HG02943 (cell line): ENCODE measurements at regions not wholly inside any gene's neighbourhood (a gene's known extent, or its start where the extent isn't known, plus 50 kb on each side); places are given as distances from the start of the nearest gene placed in this dataset.

ENCODE experiments used
- ATAC-seq: cut with Tn5 transposase; IDR thresholded peaks from one replicate; pipeline ENCODE4 v1.9.1; 2021; ENCODE audit warnings: mild to moderate bottlenecking, low read depth, moderate library complexity; ENCODE audit not compliant: unreplicated experiment

DNA sequence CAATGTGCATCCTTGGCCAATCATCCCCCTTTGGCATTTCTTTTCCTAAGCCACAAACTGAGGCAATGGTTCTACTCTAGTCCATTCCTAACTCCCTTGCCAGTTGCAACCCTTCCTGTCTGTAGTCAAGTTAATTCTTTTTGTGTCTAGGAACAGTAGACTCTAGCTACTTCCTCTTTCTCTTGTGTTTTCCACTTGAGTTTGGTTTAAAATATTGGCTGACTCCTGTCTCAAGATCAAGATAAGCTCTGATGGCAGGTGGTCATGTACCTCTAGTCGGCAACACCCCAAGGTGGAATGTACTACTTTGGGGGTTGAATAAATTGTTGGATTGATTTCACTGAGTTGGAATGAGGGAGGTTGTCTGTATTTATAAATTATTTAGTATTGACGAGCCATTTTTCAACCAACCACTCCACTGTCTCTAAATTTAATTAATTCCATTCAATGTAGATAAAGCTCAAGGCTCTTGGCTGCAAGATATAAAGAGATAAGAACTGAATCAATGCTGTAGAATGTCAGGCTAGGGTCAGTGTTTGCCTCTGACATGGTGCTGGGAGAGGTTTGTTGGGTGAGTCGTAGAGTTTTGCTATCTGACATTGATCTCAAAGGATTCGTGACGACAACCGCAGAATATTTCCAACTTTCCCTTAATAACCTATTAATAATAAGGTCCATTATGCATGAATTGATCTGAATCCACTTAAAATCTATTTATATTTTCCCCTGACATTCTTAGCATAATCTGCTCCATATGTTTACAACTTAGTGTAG, 188.7 kb upstream of the APCDD1 start:
- no peak for ATAC-seq

DNA sequence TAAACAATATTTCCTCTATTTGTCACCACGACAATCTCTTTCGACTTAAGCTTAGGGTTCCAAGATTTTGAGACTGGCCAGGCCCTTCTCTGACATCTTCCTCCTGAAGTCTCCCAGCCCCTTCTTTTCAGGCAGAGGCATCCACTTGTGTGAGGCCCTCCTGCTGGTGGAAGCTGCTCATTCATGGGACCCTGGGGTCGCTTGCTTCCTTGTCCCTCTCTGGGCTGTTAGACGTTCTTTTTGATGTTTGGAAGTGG, 188.2 kb upstream of the APCDD1 start:
- no peak for ATAC-seq

DNA sequence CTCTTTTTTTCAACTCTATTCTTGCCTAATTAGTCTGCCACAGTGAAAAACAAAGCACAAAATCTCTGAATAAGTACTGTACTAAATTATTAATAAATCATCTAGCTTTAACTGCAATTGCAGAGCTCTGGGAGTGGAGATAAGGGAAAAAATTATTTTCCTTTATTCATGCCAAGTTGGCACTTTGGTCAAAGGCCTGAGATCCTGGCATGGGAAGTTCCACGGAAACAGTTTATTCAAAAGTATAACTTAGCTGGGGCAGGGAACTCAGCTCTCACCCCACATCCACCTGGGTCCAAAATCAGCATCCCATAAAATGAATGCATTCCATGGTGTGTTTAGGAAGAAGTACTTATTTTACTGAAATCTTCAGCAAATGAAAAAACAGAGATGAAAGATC, 185.2 kb upstream of the APCDD1 start:
- no peak for ATAC-seq

DNA sequence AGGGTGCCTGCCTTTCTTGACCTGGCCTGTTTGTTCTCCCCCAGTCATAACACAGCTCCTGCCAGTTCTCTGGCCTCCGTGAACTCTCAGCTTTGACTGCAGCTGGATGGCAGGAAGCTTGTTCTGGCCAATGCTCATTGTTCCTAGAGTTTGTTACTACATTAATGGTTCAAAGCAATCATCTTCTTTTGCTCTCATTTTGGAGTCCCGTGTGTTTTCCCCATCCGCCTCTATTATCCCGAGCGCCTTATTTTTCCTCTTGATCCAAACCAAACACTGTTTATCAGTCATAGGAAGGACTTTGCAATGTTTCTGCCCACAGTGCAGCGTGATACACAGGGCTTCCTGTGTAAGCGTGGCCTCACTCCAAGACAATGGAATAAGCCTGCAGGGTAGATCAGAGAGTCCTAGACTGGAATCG, 184.3 kb upstream of the APCDD1 start:
- ATAC-seq, result no peak

DNA sequence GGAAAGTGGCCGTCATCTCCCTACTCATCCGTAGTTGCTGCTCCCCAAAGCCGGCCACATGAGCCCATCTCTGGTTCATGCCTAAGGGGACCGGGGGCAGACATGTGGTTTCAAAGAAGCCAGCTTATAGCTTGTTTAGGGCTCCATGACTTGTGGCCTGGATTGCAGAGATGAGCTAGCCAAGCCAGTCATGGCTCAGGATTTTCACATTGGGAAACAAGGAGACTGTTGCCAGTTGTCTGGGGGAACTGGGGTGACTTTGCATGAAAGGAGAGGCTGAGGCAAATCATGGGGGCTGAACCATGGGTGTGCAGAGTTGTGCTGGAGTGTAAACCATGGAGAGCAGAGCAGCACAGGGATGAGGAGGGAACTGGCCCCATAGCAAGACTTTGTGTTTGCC, 183.0 kb upstream of the APCDD1 start:
- ATAC-seq, result no peak

DNA sequence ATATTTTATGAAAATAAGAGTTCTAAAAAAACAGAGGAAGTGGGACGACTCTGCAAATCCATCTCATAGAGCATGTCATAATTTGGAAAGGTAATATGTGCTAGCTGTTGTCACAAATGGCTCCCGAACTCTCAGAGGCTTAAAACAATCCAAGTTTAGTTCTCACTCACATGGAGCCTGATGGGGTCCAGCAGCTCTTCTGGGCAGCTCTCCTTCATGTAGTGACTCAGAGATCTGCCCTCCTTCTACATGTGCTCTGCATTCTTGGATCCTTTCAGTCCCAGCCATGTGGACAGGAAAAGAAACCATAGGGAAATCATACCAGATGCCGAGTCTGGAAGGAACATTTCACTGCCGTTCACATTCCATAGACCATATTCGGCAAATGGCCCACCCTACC, 180.1 kb upstream of the APCDD1 start:
- ATAC-seq, result no peak

DNA sequence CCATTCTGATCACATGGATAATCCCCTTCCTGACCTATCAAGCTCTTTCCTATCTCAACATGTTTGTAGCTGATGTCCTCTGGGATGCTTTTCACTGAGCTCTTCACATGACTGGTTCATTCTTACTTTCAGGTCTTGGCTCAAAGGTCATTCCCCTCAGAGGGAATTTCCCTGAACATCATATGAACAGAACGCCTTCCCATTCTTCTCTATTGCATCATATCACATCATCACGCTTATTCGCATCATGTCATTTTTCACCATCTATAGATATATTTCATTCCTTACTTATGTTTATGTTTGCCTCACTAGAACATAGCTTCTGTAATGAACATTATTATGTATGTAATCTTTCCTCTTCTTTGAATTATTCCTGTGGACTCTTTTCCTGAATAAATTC, 178.9 kb upstream of the APCDD1 start:
- no peak for ATAC-seq

DNA sequence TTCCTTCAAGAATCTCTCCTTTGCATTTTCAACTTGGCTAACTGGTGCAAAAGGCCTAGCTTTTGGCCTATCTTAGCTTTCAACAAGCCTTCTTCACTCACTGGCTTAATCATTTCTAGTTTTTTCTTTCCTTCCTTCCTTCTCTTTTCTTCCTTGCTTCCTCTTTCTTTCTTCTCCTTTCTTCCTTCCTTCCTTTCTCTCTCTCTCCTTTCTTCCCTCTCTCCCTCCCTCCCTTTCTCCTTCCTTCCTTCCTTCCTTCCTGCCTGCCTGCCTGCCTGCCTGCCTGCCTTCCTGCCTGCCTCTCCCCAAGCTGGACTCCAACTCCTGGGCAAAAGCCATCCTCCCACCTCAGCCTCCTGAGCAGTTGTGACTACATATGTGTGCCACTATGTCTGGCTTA, 176.2 kb upstream of the APCDD1 start:
- no peak for ATAC-seq

DNA sequence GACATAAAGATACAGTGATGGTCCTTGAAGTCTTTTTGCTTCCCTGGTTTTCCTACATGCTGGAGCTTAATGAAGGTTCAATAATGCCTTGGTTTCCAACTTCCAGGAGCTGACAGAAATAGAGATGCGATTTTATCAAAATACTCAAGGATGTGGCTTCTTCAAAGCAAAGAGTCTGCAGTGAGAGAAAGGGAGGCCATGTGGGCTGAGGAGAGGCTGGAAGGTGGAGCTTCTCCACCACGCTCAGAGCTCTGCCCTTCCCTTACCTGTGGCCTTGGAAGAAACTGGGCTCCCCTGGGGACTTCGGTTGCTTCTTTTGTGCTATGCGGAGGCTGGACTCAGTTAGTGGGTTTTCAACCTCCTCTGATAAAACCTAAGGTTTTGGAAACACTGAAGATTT, 175.0 kb upstream of the APCDD1 start:
- no peak for ATAC-seq

DNA sequence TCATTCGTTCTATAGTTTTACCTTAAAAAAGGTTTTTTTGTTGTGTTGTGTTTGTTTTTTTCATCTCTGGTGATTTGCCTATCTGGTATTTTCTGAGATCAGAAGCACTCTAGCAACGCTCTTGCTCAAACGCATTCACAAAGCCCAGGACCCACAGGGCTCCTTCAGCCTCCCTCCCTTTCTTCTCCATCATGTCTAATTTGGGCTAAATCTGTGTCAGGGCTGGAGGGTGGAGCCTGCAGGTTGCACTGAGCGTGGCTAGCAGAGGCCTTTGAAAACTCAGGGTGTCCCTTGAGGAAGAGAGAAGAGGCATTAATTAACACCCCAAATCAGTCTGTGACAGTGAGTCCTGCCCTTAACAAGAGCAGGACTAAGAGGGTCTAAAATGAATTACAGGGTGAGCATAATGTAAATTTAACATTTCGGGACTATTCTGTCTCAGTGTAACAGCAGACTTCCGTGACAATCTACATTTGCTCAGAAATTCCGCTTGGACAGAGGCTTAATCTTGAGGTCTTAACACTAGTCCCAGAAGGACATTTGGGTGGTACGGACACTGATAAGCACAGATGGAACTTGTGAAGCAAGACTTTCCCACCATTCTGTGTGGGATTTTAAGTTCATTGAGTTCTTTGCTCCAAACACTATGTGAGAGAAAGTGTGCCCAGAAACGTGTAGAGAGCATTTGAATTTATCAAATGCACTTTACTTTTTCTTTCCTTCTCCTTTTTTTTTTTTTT, 174.4 kb upstream of the APCDD1 start:
- no peak for ATAC-seq

DNA sequence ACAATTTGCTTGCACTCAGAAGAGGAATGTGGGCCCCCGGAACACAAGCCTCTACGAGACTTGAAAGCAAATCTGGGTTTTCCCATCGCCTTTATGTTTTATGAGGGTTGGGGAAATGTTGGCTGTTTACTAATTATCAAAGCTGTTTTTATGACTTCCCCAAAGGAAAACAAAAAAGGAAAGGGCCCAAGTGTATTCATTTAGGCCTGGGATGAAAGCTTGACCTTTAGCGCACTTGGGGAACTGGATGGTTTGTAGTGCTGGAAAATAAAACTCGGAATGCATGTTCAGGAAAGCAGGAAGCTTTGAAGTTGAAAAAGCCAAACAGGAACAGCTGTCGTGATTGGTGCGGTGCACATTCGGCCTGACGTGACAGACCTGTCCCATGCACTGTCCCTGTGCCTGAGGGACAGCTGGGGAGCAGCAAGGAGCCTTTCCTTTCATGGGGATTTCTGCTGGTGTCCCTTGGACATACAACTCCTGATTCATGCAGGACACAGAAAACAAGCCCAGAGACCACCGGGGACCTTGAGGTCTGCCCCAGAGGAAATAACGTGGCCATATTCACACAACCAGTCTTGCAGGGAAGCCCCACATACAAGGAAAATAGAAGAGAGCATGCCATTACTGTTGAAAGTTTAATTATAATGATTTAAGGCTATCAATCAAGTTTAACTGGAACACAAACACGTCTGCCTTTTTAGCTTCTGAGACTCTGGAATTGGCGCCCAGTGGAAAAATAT, 169.7 kb upstream of the APCDD1 start:
- ATAC-seq, result no peak

DNA sequence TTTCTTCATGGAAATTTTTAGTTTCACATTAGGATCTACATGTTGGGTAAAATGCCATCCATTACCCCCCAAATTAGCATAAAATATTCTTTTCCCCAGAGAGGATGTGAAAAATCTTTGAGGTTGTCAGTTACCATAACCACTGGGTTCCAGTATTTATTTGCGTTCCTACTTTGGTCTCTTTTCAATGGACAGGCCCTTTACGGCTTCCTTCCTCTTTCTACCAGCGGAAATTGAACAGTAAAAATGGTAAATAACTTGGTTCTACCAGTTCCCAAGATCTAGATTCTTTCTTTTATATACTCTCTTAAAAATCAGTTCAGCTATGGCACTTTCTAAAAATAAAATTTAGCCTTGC, 169.2 kb upstream of the APCDD1 start:
- ATAC-seq, result no peak

DNA sequence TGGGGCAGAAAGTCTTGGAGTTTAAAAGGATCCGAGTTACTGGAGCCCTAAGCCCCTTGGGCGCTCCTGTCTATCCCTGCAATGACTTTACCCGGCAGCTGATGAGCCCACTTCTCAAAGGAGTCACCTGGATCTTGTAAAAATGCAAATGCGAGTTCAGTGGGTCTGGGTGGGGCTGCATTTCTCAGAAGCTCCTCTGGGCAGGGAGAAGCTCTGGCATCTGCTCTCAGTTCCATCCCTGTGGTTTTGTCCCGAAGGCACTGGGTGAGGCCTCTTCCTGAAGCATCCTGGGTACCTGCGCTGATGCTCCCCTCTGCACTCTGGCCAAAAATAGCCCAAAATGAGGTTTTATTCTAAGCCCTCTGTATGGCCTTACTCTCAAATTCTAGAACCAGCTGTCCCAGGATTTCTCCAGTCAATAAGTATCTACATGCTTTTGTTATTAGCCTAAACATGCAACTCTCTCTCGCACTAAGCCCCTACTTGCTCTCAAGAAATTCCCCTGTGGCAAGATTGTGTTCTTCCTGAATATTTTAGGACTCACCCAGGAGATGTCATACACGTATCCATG, 167.8 kb upstream of the APCDD1 start:
- ATAC-seq, result no peak

DNA sequence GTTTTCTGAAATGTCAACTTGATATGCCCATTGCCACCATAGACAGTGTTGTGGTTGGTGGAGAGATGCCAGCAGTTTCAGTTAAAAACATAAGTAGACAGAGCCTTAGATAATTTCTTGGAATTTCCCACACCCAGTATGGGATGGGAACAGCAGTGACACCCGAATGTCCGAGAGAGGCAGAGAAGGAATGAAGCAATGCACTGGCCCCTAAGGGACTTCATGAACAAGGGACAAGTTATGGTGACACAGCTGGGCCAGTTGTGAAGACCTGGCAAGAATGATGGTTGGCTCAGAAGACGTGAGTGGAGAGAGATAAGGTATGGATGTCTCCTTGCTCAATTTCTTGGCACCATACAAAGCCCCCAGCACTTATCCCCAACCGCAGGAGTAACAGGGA, 165.2 kb upstream of the APCDD1 start:
- ATAC-seq, result no peak

DNA sequence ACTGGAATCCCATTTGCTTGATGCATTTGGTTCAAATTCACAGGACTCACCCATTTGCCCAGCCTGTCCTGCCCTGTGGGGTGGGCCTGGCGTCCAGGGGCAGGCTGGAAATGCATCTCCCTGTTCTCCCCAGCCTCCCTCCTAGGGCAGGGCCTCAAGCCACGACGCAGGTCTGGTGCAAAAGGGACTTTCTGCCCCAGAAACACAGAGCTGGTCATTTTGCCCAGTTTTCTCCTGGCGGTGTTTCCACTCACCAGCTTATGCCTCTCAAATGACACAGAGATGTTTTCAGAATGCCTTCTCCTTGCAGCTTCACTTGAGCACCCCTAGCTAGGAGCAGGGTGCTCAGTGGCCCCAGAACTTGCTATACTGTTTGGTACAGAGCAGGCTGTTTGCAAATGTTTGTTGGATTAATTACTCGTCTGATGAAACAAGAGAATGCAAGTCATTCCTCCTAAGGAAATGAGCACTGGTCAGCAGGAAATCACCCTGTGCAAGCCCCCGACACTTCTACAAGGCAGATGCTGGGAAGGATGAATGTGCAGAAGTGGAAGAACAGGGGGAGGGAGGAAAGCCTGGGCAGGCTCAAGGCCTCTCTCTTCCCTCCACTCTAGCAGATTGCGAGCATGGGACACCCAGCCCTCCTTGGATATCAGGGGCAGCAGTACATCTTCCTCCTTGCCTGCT, 164.3 kb upstream of the APCDD1 start:
- ATAC-seq, result no peak

DNA sequence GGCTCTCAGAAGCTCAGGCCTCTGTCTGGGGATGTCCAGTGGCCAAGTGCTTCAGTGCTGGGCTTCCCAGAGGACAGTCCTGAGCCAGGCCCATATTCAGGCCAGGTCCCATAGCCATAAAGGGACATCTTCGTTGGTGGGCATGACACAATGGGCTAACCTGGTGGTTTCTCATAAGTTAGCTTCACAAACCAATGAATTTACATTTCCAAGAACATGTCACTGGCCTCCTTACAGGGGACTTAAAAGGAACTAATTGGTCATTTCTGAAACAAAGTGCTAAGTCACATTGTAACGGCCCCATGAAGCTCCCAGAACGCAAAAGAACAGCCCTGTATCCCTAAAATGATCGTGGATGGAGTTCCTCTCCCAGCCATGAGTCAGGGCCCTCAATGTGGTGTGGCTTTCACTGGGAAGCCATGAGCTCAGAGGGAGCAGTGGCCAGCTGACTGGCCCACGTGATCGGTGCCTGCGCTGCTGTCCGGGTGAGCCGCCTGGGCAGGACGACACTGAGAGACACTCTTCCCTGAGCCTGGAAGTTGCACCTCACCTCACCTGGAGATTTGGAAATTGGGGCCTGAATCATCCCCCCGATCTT, 163.7 kb upstream of the APCDD1 start:
- ATAC-seq, result no peak

DNA sequence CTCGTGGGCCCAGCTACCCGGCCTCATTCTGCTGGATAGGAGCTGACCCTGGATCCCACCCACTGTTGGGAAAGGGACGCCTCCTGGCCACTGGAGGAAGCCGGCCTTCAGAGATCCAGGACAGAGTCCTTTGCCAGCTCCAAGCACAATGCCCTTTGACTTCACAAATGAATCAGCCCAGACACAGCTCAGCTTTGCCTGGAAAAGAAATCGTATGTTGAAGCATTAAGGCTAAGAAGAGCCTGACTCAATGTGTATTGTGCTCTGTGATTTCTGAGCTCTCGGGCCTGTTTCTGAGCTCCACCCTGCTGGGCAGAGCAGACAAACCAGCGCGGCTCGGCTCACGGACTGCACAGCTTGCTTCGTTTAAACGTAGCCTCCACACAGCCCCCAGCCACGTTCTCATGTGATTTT, 162.9 kb upstream of the APCDD1 start:
- ATAC-seq, result no peak

DNA sequence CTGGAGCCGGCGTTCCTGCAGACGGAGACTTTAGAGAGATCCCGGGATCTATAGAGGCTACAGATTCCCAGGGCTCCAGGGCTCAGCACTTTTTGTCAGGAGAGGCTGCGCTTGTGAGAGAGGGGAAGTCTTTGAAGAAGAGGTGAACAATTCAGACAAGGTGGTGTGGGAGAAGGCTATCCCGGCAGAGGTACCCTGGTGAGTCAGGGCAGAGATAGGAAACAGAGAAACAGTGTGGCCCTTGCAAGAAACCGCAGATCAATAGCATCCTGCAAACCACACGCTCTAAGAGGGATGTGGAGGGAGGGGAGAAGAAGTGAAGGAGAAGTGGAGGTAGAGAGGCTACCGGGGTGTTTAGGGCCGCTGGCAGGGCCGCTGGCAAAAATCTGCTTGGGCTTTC, 160.5 kb upstream of the APCDD1 start:
- ATAC-seq, result no peak

DNA sequence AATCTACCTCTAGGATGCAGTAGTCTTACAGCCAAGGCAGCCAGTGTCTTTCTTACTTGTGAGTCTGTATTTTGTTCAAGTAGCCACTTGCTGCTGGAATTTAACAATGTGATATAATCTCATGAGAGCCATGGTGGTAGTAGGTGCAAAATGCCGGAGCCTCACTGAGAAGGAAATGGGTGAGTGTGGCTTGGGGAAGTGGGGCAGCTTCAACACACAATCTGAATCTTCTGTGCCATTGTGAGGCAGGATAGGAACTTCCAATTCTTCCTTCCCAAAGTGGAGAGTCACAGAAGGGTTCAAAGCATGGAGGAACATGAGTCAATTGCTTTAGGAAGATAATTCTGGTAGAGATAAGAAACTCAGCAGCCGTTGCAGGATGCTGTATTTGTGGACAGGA, 158.7 kb upstream of the APCDD1 start:
- no peak for ATAC-seq

DNA sequence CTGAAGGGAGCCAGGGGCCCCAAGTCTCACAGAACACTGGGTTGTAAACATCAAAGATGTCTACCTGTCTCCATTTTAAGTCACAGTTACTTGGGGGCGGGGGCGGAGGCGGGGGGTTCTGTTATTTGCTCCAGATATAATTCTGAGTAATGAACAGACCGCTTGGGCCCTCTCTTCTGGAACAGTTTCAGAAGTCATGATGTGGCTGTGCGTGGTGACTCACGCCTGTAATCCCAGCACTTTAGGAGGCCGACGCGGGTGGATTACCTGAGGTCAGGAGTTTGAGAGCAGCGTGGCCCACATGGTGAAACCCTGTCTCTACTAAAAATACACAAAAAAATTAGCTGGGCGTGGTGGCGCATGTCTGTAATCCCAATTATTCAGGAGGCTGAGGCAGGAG, 157.9 kb upstream of the APCDD1 start:
- no peak for ATAC-seq

DNA sequence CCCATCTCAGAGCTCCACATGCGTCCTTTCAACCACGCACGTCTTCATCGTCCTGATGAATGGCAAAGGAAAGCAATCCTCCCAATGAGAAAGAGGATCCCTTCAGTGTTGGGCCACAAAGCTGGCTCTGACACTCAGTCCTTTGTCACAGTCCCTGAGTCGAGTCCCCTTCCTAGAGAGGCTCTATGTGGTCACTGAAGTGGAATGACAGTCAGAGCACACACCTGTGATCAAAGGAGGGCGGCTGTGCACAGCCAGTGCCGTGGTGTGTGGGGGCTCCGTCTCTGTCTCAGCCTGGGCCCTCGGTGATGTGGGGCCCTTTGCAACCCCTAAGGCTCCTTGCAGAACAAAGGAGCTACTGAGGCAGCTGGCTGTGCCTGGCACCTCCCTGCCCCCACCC, 157.3 kb upstream of the APCDD1 start:
- ATAC-seq, result no peak
